GM19395 (cell line): ENCODE measurements at regions not wholly inside any gene's neighbourhood (a gene's known extent, or its start where the extent isn't known, plus 50 kb on each side); places are given as distances from the start of the nearest gene placed in this dataset.

ENCODE experiments used
- ATAC-seq: cut with Tn5 transposase; IDR thresholded peaks from one replicate; pipeline ENCODE4 v1.9.1; 2021; ENCODE audit warnings: mild to moderate bottlenecking, moderate library complexity; ENCODE audit not compliant: unreplicated experiment

- ATAC-seq = no peak
Measured at GRCh38 chr4:41883988-41884734, 51.1 kb upstream of the TMEM33 start.

- peak; percentile 69 for ATAC-seq
Measured at GRCh38 chr4:41882625-41883347, 52.4 kb upstream of the TMEM33 start.

GRCh38 chr4:41881981-41882624, 53.1 kb upstream of the TMEM33 start:
- ATAC-seq = no peak

GRCh38 chr4:41880840-41881831, 54.1 kb upstream of the TMEM33 start:
- no peak for ATAC-seq

GRCh38 chr4:41880022-41880837, 55.0 kb upstream of the TMEM33 start:
- ATAC-seq = no peak

GRCh38 chr4:41879552-41879951, 55.7 kb upstream of the TMEM33 start:
- ATAC-seq = no peak

GRCh38 chr4:41878991-41879491, 56.2 kb upstream of the TMEM33 start:
- no peak for ATAC-seq

GRCh38 chr4:41878170-41878969, 56.9 kb upstream of the TMEM33 start:
- ATAC-seq = no peak

- ATAC-seq = no peak
Measured at GRCh38 chr4:41877020-41877796, 58.0 kb upstream of the TMEM33 start.

GRCh38 chr4:41874873-41875272, 60.4 kb upstream of the TMEM33 start:
- ATAC-seq = no peak

GRCh38 chr4:41874398-41874797, 60.8 kb upstream of the TMEM33 start:
- no peak for ATAC-seq

GRCh38 chr4:41873380-41874295, 61.6 kb upstream of the TMEM33 start:
- no peak for ATAC-seq

- no peak for ATAC-seq
Measured at GRCh38 chr4:41870035-41870434, 65.2 kb upstream of the TMEM33 start.

- ATAC-seq = no peak
Measured at GRCh38 chr4:41866799-41867677, 68.2 kb upstream of the TMEM33 start.

GRCh38 chr4:41865981-41866798, 69.0 kb upstream of the TMEM33 start:
- ATAC-seq = no peak
